Mammary epithelial cell (primary cell): ENCODE measurements at regions not wholly inside any gene's neighbourhood (a gene's known extent, or its start where the extent isn't known, plus 50 kb on each side); places are given as distances from the start of the nearest gene placed in this dataset.

Source experiments
- CTCF ChIP-seq, 2 donors: IDR thresholded peaks in 1 of 2; conservative IDR thresholded peaks in 1 of 2; 2 replicates each; pipeline ENCODE4 v1.5.1; 2011 to 2012; ENCODE audit warnings: inconsistent platforms in 2 of 2, low read length in 2 of 2, mild to moderate bottlenecking in 2 of 2, control low read depth in 1 of 2, low read depth in 1 of 2; ENCODE audit not compliant: insufficient read depth in 1 of 2; ENCODE audit errors: extremely low read depth in 1 of 2
- EZH2 ChIP-seq: IDR thresholded peaks from 2 replicates; pipeline ENCODE4 v1.6.1; 2012; ENCODE audit warnings: low read length, inconsistent platforms, borderline replicate concordance

DNA sequence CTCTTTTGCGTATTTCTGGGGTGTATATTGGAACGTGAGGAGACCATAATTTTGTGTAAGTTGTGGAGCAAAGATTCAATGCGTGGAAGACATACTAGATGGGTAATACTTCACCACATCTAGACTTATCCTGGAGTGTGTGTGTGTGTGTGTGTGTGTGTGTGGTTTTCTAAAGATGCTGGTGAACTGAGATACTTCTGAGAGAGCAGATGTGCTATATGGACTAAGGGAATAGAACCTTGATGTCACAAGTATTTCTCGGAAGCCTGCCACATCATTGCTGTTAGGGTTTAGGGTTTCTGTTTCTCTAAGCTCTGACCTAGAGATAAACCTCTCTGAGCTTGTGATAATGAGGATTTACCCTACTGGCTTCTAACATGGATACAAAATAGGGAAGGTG, 138.8 kb downstream of the DACT1 start:
- TF ChIP-seq CTCF (conservative IDR thresholded peaks at IDR 0.05 in 1 of 2, IDR thresholded peaks at IDR 0.05 in 1 of 2; ENCODE audit: extremely low read depth in 1 of 2, insufficient read depth in 1 of 2, low read depth in 1 of 2, low read length in 2 of 2) (no peak), EZH2 (no peak)
